OCI-LY7 (cell line): ENCODE measurements at regions not wholly inside any gene's neighbourhood (a gene's known extent, or its start where the extent isn't known, plus 50 kb on each side); places are given as distances from the start of the nearest gene placed in this dataset.

Source experiments
- CTCF ChIP-seq: fragments of 200-600 bp; sonication (generic); conservative IDR thresholded peaks from 2 replicates; pipeline ENCODE4 v1.5.1; 2014; ENCODE audit warnings: mild to moderate bottlenecking, antibody characterized with exemption, low read length, moderate library complexity, mixed read lengths
- EZH2phosphoT487 ChIP-seq: fragments of 200-600 bp; sonication (generic); IDR thresholded peaks from 2 replicates; pipeline ENCODE4 v1.6.1; 2018; ENCODE audit warnings: low read depth, borderline replicate concordance, mild to moderate bottlenecking, mixed run types, antibody characterized with exemption, low read length, moderate library complexity, mixed read lengths

GRCh38 chr4:14857981-14858380 is 144.3 kb upstream of the CPEB2 start:
- TF ChIP-seq CTCF (no peak), EZH2phosphoT487 (no peak)
